IPS-20b (cell line): ENCODE measurements at regions not wholly inside any gene's neighbourhood (a gene's known extent, or its start where the extent isn't known, plus 50 kb on each side); places are given as distances from the start of the nearest gene placed in this dataset.

Experiments used
- H3K27ac ChIP-seq: one replicate; pipeline ENCODE4 v1.5.1; 2013; ENCODE audit warnings: low read length
- H3K27me3 ChIP-seq: 2 replicates; pipeline ENCODE4 v1.6.1; 2013; ENCODE audit warnings: mild to moderate bottlenecking, low read length, inconsistent platforms; ENCODE audit not compliant: insufficient read depth
- H3K36me3 ChIP-seq: 2 replicates; pipeline ENCODE4 v1.6.1; 2013; ENCODE audit warnings: low read depth, mild to moderate bottlenecking, inconsistent platforms, low read length, moderate library complexity; ENCODE audit not compliant: insufficient read depth
- H3K4me1 ChIP-seq: 2 replicates; pipeline ENCODE4 v1.6.1; 2013; ENCODE audit warnings: mild to moderate bottlenecking, control low read depth, inconsistent platforms, low read length, moderate library complexity; ENCODE audit not compliant: insufficient read depth
- H3K4me3 ChIP-seq: 2 replicates; pipeline ENCODE4 v1.5.1; 2013; ENCODE audit warnings: mild to moderate bottlenecking, low read length, inconsistent platforms
- H3K9ac ChIP-seq: 2 replicates; pipeline ENCODE4 v1.6.1; 2013; ENCODE audit warnings: low read depth, mild to moderate bottlenecking, inconsistent platforms, low read length, moderate library complexity
- H3K9me3 ChIP-seq: 2 replicates; pipeline ENCODE4 v1.6.1; 2013; ENCODE audit warnings: mild to moderate bottlenecking, low read depth, low read length, inconsistent platforms; ENCODE audit not compliant: insufficient read depth

DNA sequence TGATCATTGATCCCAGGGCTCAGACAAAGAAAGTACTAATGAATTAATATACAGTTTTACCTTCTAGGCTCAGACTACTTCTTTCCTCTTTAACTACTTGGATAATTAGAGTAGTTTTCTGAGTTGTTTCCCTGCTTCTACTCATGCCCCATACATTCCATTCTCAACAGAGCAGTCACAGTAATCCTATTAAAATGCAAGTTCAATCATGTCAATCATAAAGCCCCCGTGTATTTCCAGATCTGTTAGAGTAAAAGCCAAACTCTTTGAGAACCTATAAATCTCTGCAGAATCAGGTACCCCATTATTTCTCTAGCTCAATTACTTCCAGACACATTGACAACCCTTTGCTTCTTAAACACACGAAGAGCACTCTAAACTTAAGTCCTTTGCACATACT is 242.1 kb upstream of the PRMT6 start:
- Histone ChIP-seq H3K27me3 (no peaks in the 10 kb centered on the region), H3K9ac (no peak overlapping the region), H3K4me1 (no peaks in the 10 kb centered on the region)

DNA sequence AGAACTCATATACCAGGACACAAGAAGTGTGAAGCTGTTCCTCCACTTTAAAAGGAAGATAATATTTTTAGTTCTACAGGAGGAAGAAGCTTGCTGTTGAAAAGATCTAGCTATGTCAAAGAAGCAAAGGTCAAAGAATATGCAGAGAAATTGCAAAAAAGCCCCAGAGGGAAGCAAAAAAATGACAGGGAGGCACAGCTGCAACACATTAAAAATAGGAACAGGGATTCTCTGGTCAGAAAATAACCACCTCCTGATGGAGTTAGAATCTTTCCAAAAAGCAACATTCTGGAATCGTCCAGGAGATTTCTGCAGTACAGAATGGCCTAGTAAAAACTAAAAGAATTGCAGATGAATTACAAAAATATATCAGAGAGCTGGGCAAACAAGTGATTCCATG is 238.9 kb upstream of the PRMT6 start:
- no peak overlapping the region for H3K9ac ChIP-seq
- no peak overlapping the region for H3K4me3 ChIP-seq
- no peaks in the 10 kb centered on the region for H3K27me3 ChIP-seq
- no peaks in the 10 kb centered on the region for H3K4me1 ChIP-seq
- no peaks in the 10 kb centered on the region for H3K36me3 ChIP-seq
- no peaks in the 10 kb centered on the region for H3K9me3 ChIP-seq
- H3K27ac ChIP-seq: no peak overlapping the region

More for the DNA sequence above, 242.1 kb upstream of the PRMT6 start:
- Histone ChIP-seq H3K36me3 (no peaks in the 10 kb centered on the region), H3K4me3 (no peak overlapping the region), H3K27ac (no peak overlapping the region), H3K9me3 (peaks cover 14% of the 10 kb centered on the region)

DNA sequence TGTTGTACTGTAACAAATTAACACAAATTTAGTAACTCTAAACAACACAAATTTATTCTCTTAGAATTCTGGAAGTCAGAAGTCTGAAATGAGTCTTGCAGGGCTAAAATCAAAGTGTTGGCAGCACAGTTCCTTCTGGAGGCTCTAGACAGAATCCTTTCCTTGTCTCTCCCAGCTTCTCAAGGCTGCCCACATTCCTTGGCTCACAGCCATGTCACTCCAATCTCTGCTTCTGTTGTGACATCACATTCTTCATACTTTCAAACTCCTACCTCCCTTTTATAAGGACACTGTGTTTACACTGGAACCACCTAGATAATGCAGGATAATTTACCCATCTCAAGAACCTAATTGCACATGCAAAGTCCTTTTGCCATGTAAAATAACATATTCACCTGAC is 225.0 kb upstream of the PRMT6 start:
- H3K27me3 ChIP-seq: no peaks in the 10 kb centered on the region
- H3K9ac ChIP-seq: no peak overlapping the region
- H3K4me1 ChIP-seq: no peaks in the 10 kb centered on the region
- no peaks in the 10 kb centered on the region for H3K36me3 ChIP-seq
- no peak overlapping the region for H3K4me3 ChIP-seq
- no peak overlapping the region for H3K27ac ChIP-seq
- H3K9me3 ChIP-seq: peaks cover 3% of the 10 kb centered on the region; the same call in 1 of the 2 replicates

DNA sequence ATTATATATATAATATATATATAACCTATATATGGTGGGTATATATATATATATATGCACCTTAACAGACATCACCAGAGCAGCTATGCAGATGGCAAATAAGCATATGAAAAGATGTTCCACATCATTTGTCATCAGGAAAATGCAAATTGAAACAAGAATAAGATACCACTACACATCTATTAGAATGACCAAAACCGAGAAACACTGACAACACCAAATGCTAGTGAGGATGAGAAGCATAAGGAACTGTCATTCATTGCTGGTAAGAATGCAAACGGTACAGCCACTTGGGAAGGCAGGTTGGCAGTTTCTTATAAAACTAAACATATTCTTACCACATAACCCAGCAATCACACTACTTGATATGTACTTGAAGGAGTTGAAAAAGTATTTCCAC is 219.8 kb upstream of the PRMT6 start:
- no peak overlapping the region for H3K27ac ChIP-seq

DNA sequence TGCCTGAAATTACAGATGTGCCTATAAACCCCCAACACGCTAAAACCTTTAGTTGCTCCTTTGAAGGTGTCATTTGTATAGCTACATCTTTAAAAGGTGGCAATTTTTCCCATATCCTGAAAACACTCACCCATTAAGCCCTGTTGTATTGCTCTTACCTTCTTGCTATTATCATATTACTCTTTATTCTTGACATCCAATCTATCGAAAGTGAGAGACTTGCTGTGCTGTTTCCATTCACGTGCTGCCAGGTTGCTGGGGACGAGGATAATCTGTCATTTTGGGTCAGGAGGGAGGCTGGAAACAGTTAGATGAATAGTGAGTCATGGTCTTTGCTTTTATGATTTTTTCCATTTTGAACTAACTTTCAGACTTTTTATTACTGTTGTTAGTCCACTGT is 213.0 kb upstream of the PRMT6 start:
- Histone ChIP-seq H3K4me1 (no peaks in the 10 kb centered on the region), H3K27me3 (no peaks in the 10 kb centered on the region), H3K9ac (no peak overlapping the region), H3K36me3 (no peaks in the 10 kb centered on the region), H3K27ac (no peak overlapping the region), H3K9me3 (no peaks in the 10 kb centered on the region), H3K4me3 (no peak overlapping the region)

More for the DNA sequence above, 219.8 kb upstream of the PRMT6 start:
- H3K27me3 ChIP-seq: no peaks in the 10 kb centered on the region
- no peak overlapping the region for H3K9ac ChIP-seq
- no peak overlapping the region for H3K4me3 ChIP-seq
- H3K9me3 ChIP-seq: no peaks in the 10 kb centered on the region
- no peaks in the 10 kb centered on the region for H3K4me1 ChIP-seq
- no peaks in the 10 kb centered on the region for H3K36me3 ChIP-seq

DNA sequence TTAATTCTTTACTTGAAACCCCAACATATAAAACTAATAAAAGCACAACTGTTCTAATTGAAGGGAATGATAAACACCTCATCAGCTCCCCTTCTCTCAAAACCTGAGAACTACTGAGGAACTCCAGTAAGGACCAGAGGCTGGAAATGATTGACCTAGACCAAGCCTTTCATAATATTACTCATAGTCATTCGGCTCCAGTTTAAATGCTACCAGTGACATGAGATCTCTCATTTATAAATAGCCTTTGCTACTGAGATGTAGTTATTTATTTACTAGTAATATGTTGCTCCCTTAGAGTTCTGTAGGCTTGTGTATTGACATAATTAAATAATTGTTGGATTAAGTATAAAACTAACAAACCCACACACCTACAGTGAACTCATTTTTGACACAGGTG is 209.8 kb upstream of the PRMT6 start:
- no peak overlapping the region for H3K9ac ChIP-seq

DNA sequence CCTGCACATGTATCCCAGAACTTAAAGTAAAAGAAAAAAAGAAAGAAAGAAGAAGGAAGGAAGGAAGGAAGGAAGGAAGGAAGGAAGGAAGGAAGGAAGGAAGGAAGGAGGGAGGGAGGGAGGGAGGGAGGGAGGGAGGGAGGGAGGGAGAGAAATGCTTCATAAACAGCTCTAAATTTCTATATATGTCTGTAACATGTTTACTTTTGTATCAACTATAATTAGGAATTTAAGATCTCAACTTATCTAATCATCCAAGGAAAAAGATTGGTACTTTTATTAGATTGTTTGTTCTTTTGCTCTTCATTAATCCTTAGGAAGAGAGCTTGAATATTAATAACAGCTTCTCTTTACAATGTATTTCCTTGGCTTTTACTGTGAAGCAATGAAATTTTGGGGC is 195.4 kb upstream of the PRMT6 start:
- no peaks in the 10 kb centered on the region for H3K27me3 ChIP-seq
- H3K9ac ChIP-seq: no peak overlapping the region
- H3K36me3 ChIP-seq: no peaks in the 10 kb centered on the region
- no peaks in the 10 kb centered on the region; the same call in 1 of the 2 replicates for H3K4me1 ChIP-seq
- no peak overlapping the region for H3K4me3 ChIP-seq
- no peaks in the 10 kb centered on the region for H3K9me3 ChIP-seq
- no peak overlapping the region for H3K27ac ChIP-seq

More for the DNA sequence above, 209.8 kb upstream of the PRMT6 start:
- Histone ChIP-seq H3K4me1 (no peaks in the 10 kb centered on the region), H3K36me3 (no peaks in the 10 kb centered on the region), H3K27ac (no peak overlapping the region), H3K27me3 (no peaks in the 10 kb centered on the region), H3K4me3 (no peak overlapping the region), H3K9me3 (no peaks in the 10 kb centered on the region)

DNA sequence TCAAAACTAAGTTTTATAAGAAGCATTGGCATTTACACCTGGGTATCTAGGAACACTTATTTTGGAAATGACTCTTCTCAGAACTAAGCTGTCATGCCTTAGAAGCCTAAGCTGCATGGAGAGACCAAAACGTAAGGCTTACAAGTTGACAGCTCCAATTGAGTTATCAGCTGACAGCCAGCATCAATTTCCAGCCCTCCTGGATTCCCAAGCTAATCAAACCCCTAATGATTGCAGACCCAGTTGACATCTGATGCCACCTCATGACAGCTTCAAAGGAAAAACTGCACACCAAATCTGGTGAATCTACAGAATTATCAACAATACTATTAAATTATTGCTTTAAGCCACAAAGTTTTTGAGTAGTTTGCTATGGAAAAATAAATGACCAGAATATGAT is 187.6 kb upstream of the PRMT6 start:
- Histone ChIP-seq H3K9me3 (no peaks in the 10 kb centered on the region; the same call in 1 of the 2 replicates), H3K27ac (no peak overlapping the region), H3K4me3 (no peak overlapping the region), H3K27me3 (no peaks in the 10 kb centered on the region), H3K36me3 (no peaks in the 10 kb centered on the region), H3K9ac (no peak overlapping the region), H3K4me1 (no peaks in the 10 kb centered on the region; the same call in 1 of the 2 replicates)

DNA sequence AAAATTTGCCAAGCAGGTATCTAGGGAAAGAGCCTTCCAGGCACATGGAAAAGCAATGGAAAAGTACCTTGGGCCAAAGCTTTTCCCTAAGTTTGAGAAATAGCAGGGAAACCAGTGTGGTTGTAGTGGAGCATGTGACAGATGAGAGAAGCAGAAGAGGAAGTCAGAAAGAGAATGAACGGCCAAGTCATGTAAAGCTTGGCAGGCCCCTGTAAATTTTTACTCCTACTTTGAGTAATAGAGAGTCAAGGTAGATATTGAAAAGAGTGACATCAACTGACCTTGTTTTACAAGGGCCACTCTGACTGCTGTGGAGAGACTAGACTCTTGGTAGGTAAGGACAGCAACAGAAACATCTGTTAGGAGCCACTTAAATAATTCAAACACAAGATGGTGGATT is 180.9 kb upstream of the PRMT6 start:
- Histone ChIP-seq H3K4me1 (no peaks in the 10 kb centered on the region), H3K4me3 (no peak overlapping the region), H3K9ac (no peak overlapping the region), H3K36me3 (no peaks in the 10 kb centered on the region), H3K27ac (no peak overlapping the region), H3K27me3 (no peaks in the 10 kb centered on the region), H3K9me3 (no peaks in the 10 kb centered on the region; the same call in 1 of the 2 replicates)

DNA sequence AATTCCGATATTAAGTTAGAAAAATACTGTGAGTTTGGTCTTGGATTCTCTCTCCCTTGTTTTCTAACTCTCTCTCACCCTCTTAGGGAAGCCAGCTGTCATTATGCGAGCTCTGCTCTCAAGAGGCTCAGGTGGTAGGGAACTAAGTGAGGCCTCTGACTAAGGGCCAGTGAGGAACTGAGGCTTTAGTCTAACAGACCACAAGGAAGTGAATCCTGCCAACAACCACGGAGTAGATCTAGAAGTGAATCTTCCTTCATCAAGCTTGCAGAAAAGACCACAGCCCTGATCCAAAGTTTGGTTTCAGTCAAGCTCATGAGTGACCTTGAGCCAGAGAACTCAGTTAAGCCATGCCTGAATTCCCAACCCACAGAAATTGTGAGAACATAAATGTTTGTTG is 180.1 kb upstream of the PRMT6 start:
- Histone ChIP-seq H3K9ac (no peak overlapping the region), H3K4me3 (no peak overlapping the region), H3K4me1 (no peaks in the 10 kb centered on the region), H3K36me3 (no peaks in the 10 kb centered on the region), H3K27me3 (no peaks in the 10 kb centered on the region), H3K27ac (no peak overlapping the region), H3K9me3 (no peaks in the 10 kb centered on the region; the same call in 1 of the 2 replicates)

DNA sequence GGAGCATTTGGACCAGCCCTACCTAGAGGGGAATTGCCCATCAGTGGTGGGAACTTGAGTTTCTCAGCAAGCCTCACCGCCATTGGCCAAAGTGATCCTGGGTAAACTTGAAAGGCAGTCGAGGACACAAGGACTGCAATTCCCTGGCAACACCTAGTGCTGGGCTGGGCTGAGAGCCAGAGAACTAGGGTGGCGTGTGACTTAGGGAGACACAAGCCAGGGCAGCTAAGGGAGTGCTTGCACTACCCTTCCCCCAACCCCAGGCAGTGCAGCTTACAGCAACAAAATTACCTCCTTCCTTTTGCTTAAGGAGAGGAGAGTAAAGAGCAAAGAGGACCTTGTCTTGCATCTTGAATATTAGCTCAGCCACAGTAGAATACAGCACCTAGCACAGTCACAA is 176.9 kb upstream of the PRMT6 start:
- Histone ChIP-seq H3K9me3 (no peaks in the 10 kb centered on the region; the same call in 1 of the 2 replicates), H3K36me3 (no peaks in the 10 kb centered on the region), H3K4me3 (no peak overlapping the region), H3K9ac (no peak overlapping the region), H3K4me1 (no peaks in the 10 kb centered on the region), H3K27ac (no peak overlapping the region), H3K27me3 (no peaks in the 10 kb centered on the region)

DNA sequence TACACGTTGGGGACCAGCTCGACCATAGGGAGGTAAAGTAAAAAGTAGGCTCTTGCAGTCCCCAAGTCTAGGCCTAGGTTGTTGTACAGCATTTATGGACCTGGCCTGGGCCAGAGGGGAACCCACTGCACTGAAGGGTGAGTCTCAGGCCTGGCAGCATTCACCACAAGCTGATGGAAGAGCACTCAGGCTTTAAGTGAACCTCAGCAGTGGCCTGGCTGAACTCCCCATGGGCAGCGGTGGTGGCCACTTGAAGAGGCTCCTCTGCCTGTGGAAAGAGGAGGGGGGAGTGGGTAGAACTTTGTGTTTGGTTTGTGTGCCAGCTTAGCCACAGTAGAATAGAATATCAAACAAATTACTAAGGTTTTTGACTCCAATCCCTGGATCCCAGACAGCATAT is 176.2 kb upstream of the PRMT6 start:
- Histone ChIP-seq H3K4me1 (no peaks in the 10 kb centered on the region), H3K9ac (no peak overlapping the region), H3K4me3 (no peak overlapping the region), H3K36me3 (no peaks in the 10 kb centered on the region), H3K27ac (no peak overlapping the region), H3K27me3 (no peaks in the 10 kb centered on the region), H3K9me3 (no peaks in the 10 kb centered on the region; the same call in 1 of the 2 replicates)

DNA sequence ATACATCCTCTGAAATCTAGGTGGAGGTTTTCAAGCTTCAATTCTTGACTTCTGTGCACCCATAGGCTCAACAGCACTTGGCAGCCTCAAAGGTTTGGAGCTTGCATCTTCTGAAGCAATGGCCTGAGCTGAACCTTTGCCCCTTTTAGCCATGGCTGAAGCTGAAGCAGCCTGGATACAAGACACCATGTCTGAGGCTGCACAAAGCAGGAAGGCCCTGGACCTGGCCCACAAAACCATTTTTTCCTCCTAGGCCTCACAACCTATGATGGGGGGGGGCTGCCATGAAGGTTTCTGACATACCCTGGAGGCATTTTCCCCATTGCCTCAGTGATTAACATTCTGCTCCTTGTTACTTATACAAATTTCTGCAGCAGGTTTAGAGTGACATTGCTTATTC is 173.3 kb upstream of the PRMT6 start:
- Histone ChIP-seq H3K4me3 (no peak overlapping the region), H3K9me3 (no peaks in the 10 kb centered on the region; the same call in 1 of the 2 replicates), H3K36me3 (no peaks in the 10 kb centered on the region), H3K4me1 (no peaks in the 10 kb centered on the region), H3K27me3 (no peaks in the 10 kb centered on the region), H3K9ac (no peak overlapping the region), H3K27ac (no peak overlapping the region)
